MM.1S (cell line): ENCODE measurements at regions not wholly inside any gene's neighbourhood (a gene's known extent, or its start where the extent isn't known, plus 50 kb on each side); places are given as distances from the start of the nearest gene placed in this dataset.

Experiments used
- CTCF ChIP-seq: fragments of 300-600 bp; sonication (generic); IDR thresholded peaks from 2 replicates; pipeline ENCODE4 v1.5.1; 2016; ENCODE audit warnings: antibody characterized with exemption, low read length, mixed read lengths
- EZH2 ChIP-seq: fragments of 300-600 bp; sonication (generic); optimal IDR thresholded peaks from 2 replicates; pipeline ENCODE3; 2017; ENCODE audit warnings: low read depth, mild to moderate bottlenecking, antibody characterized with exemption, low read length, mixed read lengths
- EZH2phosphoT487 ChIP-seq: fragments of 300-600 bp; sonication (generic); IDR thresholded peaks from 2 replicates; pipeline ENCODE4 v1.6.1; 2018; ENCODE audit warnings: antibody characterized with exemption, low read length

- TF ChIP-seq EZH2 (no peak), CTCF (no peak), EZH2phosphoT487 (no peak)
These were observed 153.4 kb downstream of the CDC5L start for GRCh38 chr6:44540881-44541280.
